GM12874 (cell line): ENCODE measurements at regions not wholly inside any gene's neighbourhood (a gene's known extent, or its start where the extent isn't known, plus 50 kb on each side); places are given as distances from the start of the nearest gene placed in this dataset.

Experiments used
- CTCF ChIP-seq: IDR thresholded peaks from 2 replicates; pipeline ENCODE4 v1.5.1; 2011; ENCODE audit warnings: low read depth, mild to moderate bottlenecking, control low read depth, low read length, moderate library complexity; ENCODE audit not compliant: insufficient read depth

GRCh38 chr22:23419171-23419570, 160.9 kb downstream of the IGLL1 start:
- TF ChIP-seq CTCF: no peak

- TF ChIP-seq CTCF: no peak
These were observed 161.8 kb downstream of the IGLL1 start for GRCh38 chr22:23418159-23418788.

GRCh38 chr22:23415490-23415851, 164.6 kb downstream of the IGLL1 start:
- no peak for TF ChIP-seq CTCF

- no peak for TF ChIP-seq CTCF
These were observed 165.2 kb downstream of the IGLL1 start for GRCh38 chr22:23414727-23415489.

DNA sequence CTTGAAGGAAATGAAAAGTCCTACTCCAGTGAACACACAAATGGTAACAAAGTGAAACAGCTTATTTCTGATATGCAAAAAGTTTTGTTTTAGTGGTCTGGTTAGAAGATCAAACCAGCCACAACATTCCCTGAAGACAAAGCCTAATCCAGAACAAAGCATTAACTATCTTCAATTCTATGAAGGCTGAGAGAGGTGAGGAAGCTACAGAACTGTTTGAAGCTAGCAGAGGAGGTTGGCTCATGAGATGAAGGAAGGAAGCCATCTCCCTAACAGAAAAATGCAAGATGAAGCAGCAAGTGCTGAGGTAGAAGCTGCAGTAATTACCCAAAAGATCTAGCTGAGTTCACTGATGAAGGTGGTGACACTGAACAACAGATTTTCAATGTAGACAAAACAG, 168.4 kb downstream of the IGLL1 start:
- TF ChIP-seq CTCF: no peak

GRCh38 chr22:23410411-23410810, 169.7 kb downstream of the IGLL1 start:
- no peak for TF ChIP-seq CTCF

- TF ChIP-seq CTCF: no peak
These were observed 170.1 kb downstream of the IGLL1 start for GRCh38 chr22:23409976-23410375.
